AG10803 (cell line): ENCODE measurements at regions not wholly inside any gene's neighbourhood (a gene's known extent, or its start where the extent isn't known, plus 50 kb on each side); places are given as distances from the start of the nearest gene placed in this dataset.

ENCODE experiments used
- DNase-seq: peaks from one replicate; pipeline ENCODE4 v3.0.0; 2010; ENCODE audit warnings: low read depth
- H3K4me3 ChIP-seq: 2 replicates; pipeline ENCODE4 v1.5.1; 2011; ENCODE audit warnings: mild to moderate bottlenecking, low read length, control low read depth
- TF ChIP-seq, protein P1 (sequence below): conservative IDR thresholded peaks from 2 replicates; pipeline ENCODE4 v1.5.1; 2011; ENCODE audit warnings: mild to moderate bottlenecking, low read length, control low read depth, inconsistent platforms

GRCh38 chr15:69830876-69831275 lies 266.8 kb downstream of the TLE3 start:
- no peak for DNase-seq
- no peak overlapping the region for H3K4me3 ChIP-seq
- TF ChIP-seq, protein P1, sequence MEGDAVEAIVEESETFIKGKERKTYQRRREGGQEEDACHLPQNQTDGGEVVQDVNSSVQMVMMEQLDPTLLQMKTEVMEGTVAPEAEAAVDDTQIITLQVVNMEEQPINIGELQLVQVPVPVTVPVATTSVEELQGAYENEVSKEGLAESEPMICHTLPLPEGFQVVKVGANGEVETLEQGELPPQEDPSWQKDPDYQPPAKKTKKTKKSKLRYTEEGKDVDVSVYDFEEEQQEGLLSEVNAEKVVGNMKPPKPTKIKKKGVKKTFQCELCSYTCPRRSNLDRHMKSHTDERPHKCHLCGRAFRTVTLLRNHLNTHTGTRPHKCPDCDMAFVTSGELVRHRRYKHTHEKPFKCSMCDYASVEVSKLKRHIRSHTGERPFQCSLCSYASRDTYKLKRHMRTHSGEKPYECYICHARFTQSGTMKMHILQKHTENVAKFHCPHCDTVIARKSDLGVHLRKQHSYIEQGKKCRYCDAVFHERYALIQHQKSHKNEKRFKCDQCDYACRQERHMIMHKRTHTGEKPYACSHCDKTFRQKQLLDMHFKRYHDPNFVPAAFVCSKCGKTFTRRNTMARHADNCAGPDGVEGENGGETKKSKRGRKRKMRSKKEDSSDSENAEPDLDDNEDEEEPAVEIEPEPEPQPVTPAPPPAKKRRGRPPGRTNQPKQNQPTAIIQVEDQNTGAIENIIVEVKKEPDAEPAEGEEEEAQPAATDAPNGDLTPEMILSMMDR: no peak

DNA sequence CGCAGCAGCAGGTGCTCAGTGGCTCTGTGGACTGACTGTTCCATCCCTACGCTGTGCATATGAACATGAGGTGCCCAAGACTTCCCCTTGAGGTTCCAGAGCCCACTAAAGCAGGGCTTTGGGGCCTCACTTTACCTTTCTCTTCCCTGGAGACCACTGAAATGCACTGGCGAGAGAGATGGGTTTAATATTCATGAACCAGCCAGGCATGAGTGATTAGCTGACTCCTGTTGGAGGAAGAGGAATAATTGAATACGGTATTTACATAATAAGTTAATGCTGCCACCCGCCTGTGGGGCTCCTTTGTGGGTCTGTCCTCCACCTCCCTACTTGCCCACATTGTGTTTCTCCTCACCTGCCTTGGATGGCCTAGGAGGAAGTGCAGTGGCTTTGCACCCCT lies 263.4 kb downstream of the TLE3 start:
- no peak overlapping the region for H3K4me3 ChIP-seq
- TF ChIP-seq, protein P1: no peak
- no peak for DNase-seq

GRCh38 chr15:69834761-69835160 lies 263.0 kb downstream of the TLE3 start:
- TF ChIP-seq, protein P1: no peak
- no peak for DNase-seq
- no peak overlapping the region for H3K4me3 ChIP-seq

- no peak for DNase-seq
- no peak overlapping the region for H3K4me3 ChIP-seq
- TF ChIP-seq, protein P1: no peak
Measured at GRCh38 chr15:69836048-69836447, 261.7 kb downstream of the TLE3 start.

DNA sequence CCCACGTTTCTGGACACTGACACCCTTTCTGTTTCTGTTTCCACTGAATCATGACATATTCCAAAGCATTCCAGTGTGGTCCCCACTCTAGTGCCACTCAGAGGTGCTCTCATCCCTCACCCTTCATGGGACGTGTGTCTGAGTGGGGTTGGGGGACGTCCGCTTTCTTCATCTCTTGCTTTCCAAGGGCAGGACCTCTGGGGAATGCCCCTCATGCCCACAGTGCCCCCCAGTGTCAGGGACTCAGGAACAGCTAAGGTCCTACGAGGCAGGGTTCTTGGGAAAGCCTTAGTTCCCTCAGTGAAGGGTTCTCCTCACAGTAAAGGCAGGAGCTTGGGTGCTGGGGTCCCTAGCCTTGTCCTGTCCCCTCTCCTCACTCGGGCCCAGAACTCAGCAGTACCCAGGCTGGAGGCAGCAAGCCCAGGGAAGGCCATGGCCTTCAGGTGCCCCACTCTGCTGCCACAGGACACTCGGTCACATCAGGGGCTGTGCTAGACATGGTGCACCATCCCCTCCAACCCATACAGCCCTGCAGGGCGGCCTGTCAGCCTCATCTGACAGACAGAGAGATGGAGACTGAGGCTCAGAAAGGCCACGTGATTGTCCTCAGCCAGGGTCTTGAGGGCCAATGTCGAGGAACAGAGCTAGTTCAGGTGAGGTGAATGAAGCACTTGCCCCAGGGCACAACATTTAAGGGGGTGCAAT lies 261.0 kb downstream of the TLE3 start:
- no peak for DNase-seq
- TF ChIP-seq, protein P1: no peak
- no peak overlapping the region for H3K4me3 ChIP-seq

DNA sequence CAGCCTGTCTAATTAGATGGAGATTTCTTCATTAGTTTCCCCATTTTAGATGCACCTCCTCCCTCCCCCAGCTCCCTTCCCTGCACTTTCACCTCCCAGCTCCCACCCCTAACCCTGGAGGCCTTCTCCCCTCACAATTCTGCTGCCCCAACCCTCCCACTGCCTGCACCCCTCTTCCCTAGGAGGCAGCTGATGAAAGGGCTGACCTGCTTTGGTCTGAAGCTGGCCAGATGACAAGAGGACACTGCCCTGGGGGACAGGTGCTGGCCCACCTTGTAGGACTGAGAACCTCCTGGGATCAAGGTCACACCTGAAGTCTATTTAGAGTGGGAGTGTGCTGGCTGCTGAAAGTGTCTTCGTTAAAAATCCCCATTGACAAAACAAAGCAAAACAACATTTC lies 259.4 kb downstream of the TLE3 start:
- no peak overlapping the region for H3K4me3 ChIP-seq
- no peak for DNase-seq
- TF ChIP-seq, protein P1: no peak

DNA sequence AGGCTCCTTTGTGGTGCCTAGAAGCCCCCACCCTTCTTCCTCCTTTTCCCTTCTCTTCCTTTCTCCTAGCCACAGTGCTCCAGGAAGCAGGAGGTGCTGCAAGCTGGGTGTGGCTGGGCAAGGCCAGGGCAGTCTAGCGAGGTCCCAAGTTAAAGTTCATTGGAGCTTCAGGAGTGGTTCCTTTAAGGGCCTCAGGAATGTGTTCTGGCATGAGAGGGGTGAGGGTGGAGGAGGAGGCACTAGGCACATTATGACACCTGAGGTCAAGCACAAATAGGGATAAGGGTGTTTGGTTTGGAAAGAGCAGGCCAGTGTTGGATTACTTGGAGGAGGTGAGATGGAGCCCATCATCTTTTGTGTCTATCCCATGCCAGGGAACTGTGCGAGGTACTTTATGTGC lies 258.7 kb downstream of the TLE3 start:
- no peak overlapping the region for H3K4me3 ChIP-seq
- DNase-seq: no peak
- TF ChIP-seq, protein P1: no peak
